ENCODE measurements at regions not wholly inside any gene's neighbourhood (a gene's known extent, or its start where the extent isn't known, plus 50 kb on each side); places are given as distances from the start of the nearest gene placed in this dataset.

DNA sequence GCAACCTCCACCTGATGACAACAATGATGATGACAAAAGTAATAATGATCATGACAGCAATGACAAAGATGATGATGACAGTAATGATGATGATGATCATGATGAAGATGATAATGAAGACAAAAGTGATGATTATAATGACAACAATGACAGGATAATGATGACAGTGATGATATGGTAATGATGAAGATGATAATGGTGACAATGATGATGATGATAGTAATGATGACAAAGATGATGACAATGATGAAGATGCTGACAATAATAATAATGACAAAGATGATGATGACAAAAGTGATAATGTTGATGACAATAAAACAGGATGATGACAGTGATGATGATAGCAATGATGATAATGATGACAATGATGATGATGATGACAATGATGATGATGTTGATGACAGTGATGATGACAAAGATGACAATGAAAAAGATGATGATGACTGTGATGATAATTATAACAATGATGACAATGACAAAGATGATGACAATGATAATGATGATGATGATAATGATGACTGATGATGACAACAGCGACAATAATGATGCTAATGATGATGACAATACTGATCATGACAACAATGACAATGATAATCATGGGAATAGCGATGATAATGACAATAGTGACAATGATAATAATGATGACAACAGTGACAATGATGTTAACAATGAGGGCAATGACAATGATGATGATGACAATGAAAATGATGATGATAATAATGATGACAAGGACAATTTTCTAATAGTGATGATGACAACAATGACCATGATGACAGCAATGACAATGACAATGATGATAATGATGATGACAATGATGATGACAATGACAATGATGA, 1106.5 kb upstream of the AUTS2 start:
- Mint-ChIP-seq H3K36me3 (ENCODE audit: low read depth) (no peaks in the 10 kb centered on the region), H3K27me3 (ENCODE audit: low read depth) (no peaks in the 10 kb centered on the region), H3K4me1 (ENCODE audit: low read depth) (no peaks in the 10 kb centered on the region), H3K9me3 (peaks cover 13% of the 10 kb centered on the region), H3K27ac (no peak overlapping the region), H3K4me3 (no peak overlapping the region)
- CTCF ChIA-PET, result no interaction called here
- no peak for DNase-seq
- intact Hi-C loops (cut with micrococcal nuclease), result no loop called here

DNA sequence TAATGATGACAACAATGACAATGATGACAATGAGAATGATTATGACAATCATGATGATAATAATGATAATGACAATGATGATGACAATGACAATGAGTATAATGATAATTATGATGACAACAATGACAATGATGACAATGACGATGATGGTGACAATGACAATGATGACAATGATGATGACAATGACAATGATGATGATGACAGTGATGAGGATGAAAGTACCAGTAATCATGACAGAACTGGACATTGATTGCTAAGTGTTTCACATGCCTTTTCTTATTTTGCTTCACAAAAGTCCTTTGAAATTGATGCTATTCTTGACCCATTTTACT, 1106.0 kb upstream of the AUTS2 start:
- DNase-seq, result no peak
- no peaks in the 10 kb centered on the region for H3K36me3 Mint-ChIP-seq (ENCODE audit: low read depth)
- no peaks in the 10 kb centered on the region for H3K4me1 Mint-ChIP-seq (ENCODE audit: low read depth)
- peaks cover 14% of the 10 kb centered on the region for H3K9me3 Mint-ChIP-seq
- CTCF ChIA-PET, result no interaction called here
- H3K27ac Mint-ChIP-seq, result no peak overlapping the region
- intact Hi-C loops (cut with micrococcal nuclease), result no loop called here
- H3K27me3 Mint-ChIP-seq (ENCODE audit: low read depth), result no peaks in the 10 kb centered on the region
- H3K4me3 Mint-ChIP-seq, result no peak overlapping the region

DNA sequence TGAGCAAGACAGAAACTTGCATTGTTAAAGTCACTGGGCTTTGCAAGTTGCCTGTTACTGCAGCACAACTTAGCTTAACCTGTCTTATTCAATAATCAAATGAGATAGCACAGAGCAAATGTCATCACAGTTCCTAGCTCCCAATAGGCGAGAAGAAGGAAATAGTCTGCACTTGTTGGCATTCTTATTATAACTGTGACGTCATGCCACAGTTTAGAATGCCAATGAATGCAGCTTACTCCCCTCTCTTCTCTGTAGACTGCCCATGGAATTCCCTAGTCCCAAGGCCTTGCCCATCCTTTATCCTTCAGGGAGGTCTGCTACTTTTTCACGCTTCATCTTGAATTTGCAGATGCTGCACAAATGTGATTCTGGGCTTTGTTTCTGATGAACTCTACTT, 1094.9 kb upstream of the AUTS2 start:
- Mint-ChIP-seq H3K9me3 (peaks cover 25% of the 10 kb centered on the region), H3K4me3 (no peak overlapping the region), H3K27me3 (ENCODE audit: low read depth) (peaks cover 2% of the 10 kb centered on the region), H3K27ac (no peak overlapping the region), H3K36me3 (ENCODE audit: low read depth) (no peaks in the 10 kb centered on the region), H3K4me1 (ENCODE audit: low read depth) (no peaks in the 10 kb centered on the region)
- DNase-seq, result no peak
- CTCF ChIA-PET, result no interaction called here
- intact Hi-C loops (cut with micrococcal nuclease), result no loop called here

DNA sequence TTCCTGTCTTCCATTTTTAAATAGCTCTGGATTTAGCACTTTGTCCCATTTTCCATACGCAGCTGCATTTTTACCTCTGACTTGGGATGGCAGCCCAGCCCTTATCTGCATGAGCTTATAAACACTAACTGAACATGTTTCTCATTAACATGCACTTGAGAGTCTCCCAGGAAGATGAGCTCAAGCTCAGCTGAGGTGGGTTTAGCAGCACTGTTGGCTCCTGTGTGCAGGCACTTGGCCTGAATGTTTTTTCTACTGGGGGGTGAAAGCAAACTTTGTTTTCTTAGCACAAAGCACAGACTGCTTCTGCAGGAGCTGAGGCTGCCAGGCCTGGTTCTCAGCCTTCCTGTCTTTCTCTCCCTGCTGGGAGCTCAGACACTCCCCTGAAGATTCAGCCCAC, 1093.6 kb upstream of the AUTS2 start:
- no peaks in the 10 kb centered on the region for H3K36me3 Mint-ChIP-seq (ENCODE audit: low read depth)
- peaks cover 2% of the 10 kb centered on the region for H3K27me3 Mint-ChIP-seq (ENCODE audit: low read depth)
- no peak overlapping the region for H3K27ac Mint-ChIP-seq
- H3K4me3 Mint-ChIP-seq, result no peak overlapping the region
- peaks cover 32% of the 10 kb centered on the region for H3K9me3 Mint-ChIP-seq
- DNase-seq, result no peak
- intact Hi-C loops (cut with micrococcal nuclease), result no loop called here
- CTCF ChIA-PET, result no interaction called here
- no peaks in the 10 kb centered on the region for H3K4me1 Mint-ChIP-seq (ENCODE audit: low read depth)

DNA sequence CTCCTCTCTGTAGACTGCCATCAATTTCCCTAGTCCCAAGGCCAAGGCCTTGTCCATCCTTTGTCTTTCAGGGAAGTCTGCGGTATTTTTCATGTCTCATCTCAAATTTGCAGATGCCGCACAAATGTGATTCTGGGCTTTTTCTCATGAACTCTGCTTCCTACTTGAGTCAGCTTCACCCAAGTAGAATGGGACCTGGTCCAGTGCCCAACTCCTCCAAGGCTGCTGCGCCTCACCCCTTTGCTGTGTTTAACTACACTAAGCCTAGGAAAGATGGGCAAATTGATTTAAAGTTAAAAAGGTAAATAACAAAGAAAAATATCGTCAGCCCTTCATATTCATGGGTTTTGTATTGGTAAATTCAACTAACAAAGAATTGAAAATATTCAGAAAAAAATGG, 1092.6 kb upstream of the AUTS2 start:
- intact Hi-C loops (cut with micrococcal nuclease), result no loop called here
- CTCF ChIA-PET, result no interaction called here
- no peak overlapping the region for H3K27ac Mint-ChIP-seq
- H3K27me3 Mint-ChIP-seq (ENCODE audit: low read depth), result peaks cover 2% of the 10 kb centered on the region
- DNase-seq, result no peak
- H3K9me3 Mint-ChIP-seq, result peaks cover 32% of the 10 kb centered on the region
- no peak overlapping the region for H3K4me3 Mint-ChIP-seq
- H3K4me1 Mint-ChIP-seq (ENCODE audit: low read depth), result no peaks in the 10 kb centered on the region
- no peaks in the 10 kb centered on the region for H3K36me3 Mint-ChIP-seq (ENCODE audit: low read depth)

DNA sequence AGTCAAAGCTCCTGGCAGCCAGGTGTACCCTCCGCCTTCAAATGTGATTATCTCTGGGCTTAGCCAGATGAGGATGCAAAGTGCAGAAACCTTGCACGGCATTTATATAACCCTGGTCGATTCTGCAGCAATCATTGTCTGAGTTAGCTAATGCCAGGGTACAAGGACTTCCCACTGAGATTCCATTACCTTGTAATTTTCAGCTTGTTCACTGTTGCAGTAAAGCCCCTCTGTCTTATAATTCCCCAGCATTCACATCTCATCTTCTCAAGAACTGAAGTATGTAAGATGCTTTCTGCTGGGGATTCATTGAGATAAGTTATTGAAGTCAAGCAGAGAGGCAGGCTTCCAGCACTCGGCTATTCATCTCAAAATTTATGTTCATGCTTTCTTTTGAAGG, 1090.6 kb upstream of the AUTS2 start:
- Mint-ChIP-seq H3K27ac (no peak overlapping the region), H3K4me3 (no peak overlapping the region), H3K4me1 (ENCODE audit: low read depth) (no peaks in the 10 kb centered on the region), H3K27me3 (ENCODE audit: low read depth) (peaks cover 2% of the 10 kb centered on the region), H3K9me3 (peaks cover 37% of the 10 kb centered on the region), H3K36me3 (ENCODE audit: low read depth) (no peaks in the 10 kb centered on the region)
- CTCF ChIA-PET, result no interaction called here
- intact Hi-C loops (cut with micrococcal nuclease), result no loop called here
- DNase-seq, result no peak

DNA sequence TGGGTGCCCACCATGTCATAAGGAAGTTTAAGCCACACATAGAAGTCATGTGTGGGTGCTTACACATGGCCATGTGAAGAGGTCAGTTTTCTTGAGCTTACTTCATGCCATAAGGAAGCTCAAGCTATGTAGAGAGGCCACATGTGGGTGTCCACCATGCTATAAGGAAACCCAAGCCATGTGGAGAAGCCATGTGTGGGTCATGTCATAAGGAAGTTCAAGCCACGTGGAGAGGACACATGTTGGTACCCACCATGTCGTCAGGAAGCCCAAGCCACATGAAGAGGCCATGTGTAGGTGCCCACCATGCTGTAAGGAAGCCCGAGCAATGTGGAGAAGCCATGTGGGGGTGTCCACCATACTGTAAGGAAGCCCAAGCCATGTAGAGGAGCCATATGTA, 1089.2 kb upstream of the AUTS2 start:
- no peak overlapping the region for H3K27ac Mint-ChIP-seq
- no peaks in the 10 kb centered on the region for H3K4me1 Mint-ChIP-seq (ENCODE audit: low read depth)
- no peaks in the 10 kb centered on the region for H3K36me3 Mint-ChIP-seq (ENCODE audit: low read depth)
- peaks cover 2% of the 10 kb centered on the region for H3K27me3 Mint-ChIP-seq (ENCODE audit: low read depth)
- H3K4me3 Mint-ChIP-seq, result no peak overlapping the region
- H3K9me3 Mint-ChIP-seq, result peaks cover 31% of the 10 kb centered on the region
- DNase-seq, result no peak
- intact Hi-C loops (cut with micrococcal nuclease), result no loop called here
- CTCF ChIA-PET, result no interaction called here

DNA sequence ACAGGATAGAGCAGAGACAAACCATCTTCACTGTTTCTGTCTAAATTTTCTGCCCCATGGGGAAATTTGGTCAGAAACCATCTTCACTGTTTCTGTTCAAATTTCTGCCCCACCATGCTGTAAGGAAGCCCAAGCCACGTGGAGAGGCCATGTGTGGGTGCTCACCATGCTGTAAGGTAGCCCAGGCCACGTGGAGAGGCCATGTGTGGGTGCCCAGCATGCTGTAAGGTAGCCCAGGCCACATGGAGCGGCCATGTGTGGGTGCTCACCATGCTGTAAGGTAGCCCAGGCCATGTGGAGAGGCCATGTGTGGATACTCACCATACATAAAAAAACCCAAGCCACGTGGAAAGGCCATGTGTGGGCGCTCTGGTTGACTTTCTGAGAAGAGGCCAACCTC, 1088.7 kb upstream of the AUTS2 start:
- CTCF ChIA-PET, result no interaction called here
- no peaks in the 10 kb centered on the region for H3K4me1 Mint-ChIP-seq (ENCODE audit: low read depth)
- H3K4me3 Mint-ChIP-seq, result no peak overlapping the region
- H3K36me3 Mint-ChIP-seq (ENCODE audit: low read depth), result no peaks in the 10 kb centered on the region
- H3K27me3 Mint-ChIP-seq (ENCODE audit: low read depth), result peaks cover 2% of the 10 kb centered on the region
- intact Hi-C loops (cut with micrococcal nuclease), result no loop called here
- H3K9me3 Mint-ChIP-seq, result peaks cover 26% of the 10 kb centered on the region
- no peak for DNase-seq
- no peak overlapping the region for H3K27ac Mint-ChIP-seq

DNA sequence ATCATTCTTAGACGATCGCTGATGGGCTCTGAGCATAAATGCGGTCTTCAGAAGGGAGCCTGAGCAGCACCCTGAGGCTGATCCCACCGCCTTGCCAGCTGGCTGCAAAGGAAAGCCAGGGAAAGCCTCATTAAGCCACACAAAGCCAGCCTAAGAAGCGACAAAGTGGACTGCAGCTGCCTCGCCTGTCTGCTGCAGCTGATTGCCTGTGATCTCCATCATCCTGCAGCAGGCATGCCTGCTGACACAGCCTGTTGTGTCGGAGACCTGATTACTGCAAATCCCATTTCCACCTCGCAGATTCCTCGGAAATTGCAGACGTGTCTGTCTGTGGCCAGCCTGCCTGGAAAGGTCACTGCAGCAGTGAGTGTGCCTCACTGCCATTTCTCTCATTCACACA, 1087.0 kb upstream of the AUTS2 start:
- no peaks in the 10 kb centered on the region for H3K36me3 Mint-ChIP-seq (ENCODE audit: low read depth)
- H3K27me3 Mint-ChIP-seq (ENCODE audit: low read depth), result peaks cover 2% of the 10 kb centered on the region
- no peak for DNase-seq
- no peak overlapping the region for H3K27ac Mint-ChIP-seq
- H3K4me3 Mint-ChIP-seq, result no peak overlapping the region
- CTCF ChIA-PET, result no interaction called here
- peaks cover 23% of the 10 kb centered on the region for H3K9me3 Mint-ChIP-seq
- intact Hi-C loops (cut with micrococcal nuclease), result no loop called here
- H3K4me1 Mint-ChIP-seq (ENCODE audit: low read depth), result no peaks in the 10 kb centered on the region

DNA sequence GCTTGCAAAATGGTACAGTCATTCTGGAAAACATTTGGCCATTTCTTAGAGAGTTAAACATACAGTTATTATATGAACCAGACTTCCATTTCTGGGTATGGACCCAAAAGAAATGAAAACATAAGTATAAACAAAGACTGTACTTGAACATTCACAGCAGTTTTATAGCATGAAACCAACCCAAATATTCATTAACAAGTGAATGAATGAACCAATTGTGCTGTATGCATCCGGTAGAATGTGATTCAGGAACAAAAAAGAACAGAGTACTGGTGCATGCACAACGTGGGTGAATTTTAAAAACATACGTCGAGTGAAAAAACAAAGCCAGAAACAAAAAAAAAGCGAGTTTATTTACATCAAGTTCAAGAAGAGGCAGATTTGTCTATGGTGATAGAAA, 1085.8 kb upstream of the AUTS2 start:
- Mint-ChIP-seq H3K4me3 (no peak overlapping the region), H3K27ac (no peak overlapping the region), H3K36me3 (ENCODE audit: low read depth) (no peaks in the 10 kb centered on the region), H3K27me3 (ENCODE audit: low read depth) (peaks cover 2% of the 10 kb centered on the region), H3K4me1 (ENCODE audit: low read depth) (no peaks in the 10 kb centered on the region), H3K9me3 (peaks cover 21% of the 10 kb centered on the region)
- DNase-seq, result no peak
- intact Hi-C loops (cut with micrococcal nuclease), result no loop called here
- CTCF ChIA-PET, result no interaction called here

DNA sequence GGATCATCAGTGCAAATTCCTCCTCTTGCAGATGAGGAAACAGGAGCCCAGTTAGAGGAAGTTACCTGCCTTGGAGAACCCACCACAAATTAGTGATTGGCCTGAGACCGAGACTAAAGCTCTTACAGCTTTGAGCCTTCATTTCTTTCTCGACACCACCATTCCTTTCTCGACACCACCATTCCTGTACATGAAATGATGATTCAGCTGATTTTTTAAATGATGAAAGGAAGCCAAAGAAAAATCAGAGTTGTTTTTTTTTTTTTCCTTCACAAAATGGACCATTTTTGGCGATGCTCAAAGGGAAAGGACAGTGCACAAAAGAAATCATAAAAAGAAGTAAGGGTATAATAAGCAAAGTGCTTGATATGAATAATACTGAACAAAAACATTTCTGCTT, 1080.2 kb upstream of the AUTS2 start:
- Mint-ChIP-seq H3K36me3 (ENCODE audit: low read depth) (no peaks in the 10 kb centered on the region), H3K4me3 (no peak overlapping the region), H3K4me1 (ENCODE audit: low read depth) (no peaks in the 10 kb centered on the region), H3K27me3 (ENCODE audit: low read depth) (no peaks in the 10 kb centered on the region), H3K9me3 (peaks cover 14% of the 10 kb centered on the region), H3K27ac (no peak overlapping the region)
- CTCF ChIA-PET, result interaction anchor here (0.5 kb wide), 1 partner anchor 111 kb away, joined by 7 read pairs; no protein-coding TSS in a partner anchor
- intact Hi-C loops (cut with micrococcal nuclease), result no loop called here
- no peak for DNase-seq

DNA sequence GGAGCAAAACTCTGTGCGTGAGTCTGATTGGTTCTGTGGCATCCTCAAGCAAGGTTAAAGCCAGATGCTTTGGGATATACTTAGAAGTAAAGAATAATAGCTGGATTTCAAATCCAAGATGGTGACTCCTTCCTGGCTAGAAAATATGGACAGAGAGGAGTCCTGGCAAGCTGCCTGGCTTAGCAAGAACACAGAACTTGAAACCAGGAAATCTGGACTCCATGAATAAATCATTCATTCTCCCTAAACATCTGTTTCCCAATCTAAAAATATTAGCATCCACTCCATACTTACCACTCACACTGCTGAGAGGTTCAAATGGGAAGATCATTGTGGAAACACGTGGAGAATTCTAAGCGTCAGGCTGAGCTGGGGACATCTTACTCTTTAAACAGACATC, 1074.1 kb upstream of the AUTS2 start:
- Mint-ChIP-seq H3K4me3 (no peak overlapping the region), H3K9me3 (peaks cover 25% of the 10 kb centered on the region), H3K27ac (no peak overlapping the region), H3K27me3 (ENCODE audit: low read depth) (no peaks in the 10 kb centered on the region), H3K36me3 (ENCODE audit: low read depth) (peaks cover 1% of the 10 kb centered on the region), H3K4me1 (ENCODE audit: low read depth) (no peaks in the 10 kb centered on the region)
- intact Hi-C loops (cut with micrococcal nuclease), result no loop called here
- CTCF ChIA-PET, result no interaction called here
- DNase-seq, result no peak

DNA sequence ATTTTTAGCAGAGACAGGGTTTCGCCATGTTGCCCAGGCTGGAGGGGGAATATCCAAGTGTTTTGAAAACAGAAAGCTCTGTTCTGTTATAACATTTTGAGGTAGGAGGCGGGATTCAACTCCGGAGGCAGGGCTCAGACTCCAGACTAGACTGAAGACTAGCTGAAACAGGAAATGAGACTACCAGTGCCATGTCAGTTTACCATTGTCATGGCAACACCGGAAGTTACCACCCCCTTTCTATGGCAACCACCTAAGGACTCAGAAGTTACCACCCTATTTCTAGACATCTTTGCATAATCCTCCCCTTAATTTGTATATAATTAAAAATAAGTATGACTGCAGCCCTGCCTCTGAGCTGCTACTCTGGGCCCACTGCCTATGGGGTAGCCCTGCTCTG, 1069.1 kb upstream of the AUTS2 start:
- intact Hi-C loops (cut with micrococcal nuclease), result no loop called here
- no peaks in the 10 kb centered on the region for H3K27me3 Mint-ChIP-seq (ENCODE audit: low read depth)
- peaks cover 1% of the 10 kb centered on the region for H3K36me3 Mint-ChIP-seq (ENCODE audit: low read depth)
- H3K27ac Mint-ChIP-seq, result no peak overlapping the region
- no peak for DNase-seq
- CTCF ChIA-PET, result interaction anchor here (0.6 kb wide), 1 partner anchor 261 kb away, joined by 3 read pairs; no protein-coding TSS in a partner anchor
- H3K9me3 Mint-ChIP-seq, result peaks cover 21% of the 10 kb centered on the region
- H3K4me3 Mint-ChIP-seq, result no peak overlapping the region
- no peaks in the 10 kb centered on the region for H3K4me1 Mint-ChIP-seq (ENCODE audit: low read depth)

Measured in activated naive CD4-positive, alpha-beta T cell treated with anti-CD3 and anti-CD28 coated beads for 36 hours (primary cell).